Adrenal gland (tissue), 5 donors: ENCODE measurements at regions not wholly inside any gene's neighbourhood (a gene's known extent, or its start where the extent isn't known, plus 50 kb on each side); places are given as distances from the start of the nearest gene placed in this dataset.

Experiments
- CTCF ChIP-seq, 6 experiments: fragments of 450-650 bp in 4 of 6; fragments of 200-600 bp in 2 of 6; sonication (generic) in 1 of 6; IDR thresholded peaks; 1 replicate in 5 of 6; 2 replicates in 1 of 6; pipeline versions ENCODE4 v1.5.1 to v1.8.0; 2016 to 2021; ENCODE audit warnings: antibody characterized with exemption in 6 of 6, mild to moderate bottlenecking in 2 of 6, moderate library complexity in 1 of 6
- POLR2A ChIP-seq, 2 donors: fragments of 450-650 bp; IDR thresholded peaks; one replicate each; pipeline ENCODE4 v1.6.1; 2017; ENCODE audit warnings: antibody characterized with exemption in 2 of 2, mild to moderate bottlenecking in 2 of 2, moderate library complexity in 1 of 2
- donor health status: DM: no; HTN: no; CAD: no.

DNA sequence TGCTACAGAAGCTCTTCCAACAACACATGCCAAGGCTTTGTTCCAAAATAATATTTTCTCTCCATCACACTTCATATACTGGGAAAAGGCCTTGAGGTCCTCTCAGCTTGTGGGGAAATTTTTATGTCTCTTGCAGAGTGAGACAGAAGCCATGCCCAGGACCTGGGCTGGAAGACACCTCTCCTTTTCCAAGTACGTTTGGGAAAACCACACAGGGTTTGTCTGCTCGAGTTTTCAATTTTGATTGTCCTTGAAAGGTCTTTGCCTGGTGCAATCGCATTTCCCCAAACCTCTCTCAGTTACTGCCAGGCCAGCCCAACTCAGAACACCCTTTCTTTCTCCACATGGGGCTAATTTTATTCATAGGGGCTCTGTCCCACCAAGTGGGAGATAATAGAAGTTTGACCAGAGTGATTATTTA lies 272.2 kb downstream of the OSR1 start:
- TF ChIP-seq CTCF (IDR thresholded peaks at IDR 0.05) = no peak
- no peak for TF ChIP-seq POLR2A (IDR thresholded peaks at IDR 0.05)
